ENCODE measurements at regions not wholly inside any gene's neighbourhood (a gene's known extent, or its start where the extent isn't known, plus 50 kb on each side); places are given as distances from the start of the nearest gene placed in this dataset.

GRCh38 chr14:101453225-101453624 lies 108.1 kb upstream of the DIO3 start:
- ATAC-seq (ENCODE audit: low read depth), result no peak
- TF ChIP-seq CTCF (conservative IDR thresholded peaks at IDR 0.05; ENCODE audit: low read depth, low read length), result no peak
- TF ChIP-seq CEBPB (IDR thresholded peaks at IDR 0.05; ENCODE audit: low read depth, low read length), result no peak
- no peak for TF ChIP-seq POLR2A (IDR thresholded peaks at IDR 0.05; ENCODE audit: low read depth, low read length)
- no peak for TF ChIP-seq MAZ (IDR thresholded peaks at IDR 0.05; ENCODE audit: borderline replicate concordance, low read depth, low read length)
- no peak for TF ChIP-seq RFX5 (IDR thresholded peaks at IDR 0.05; ENCODE audit: low read depth, low read length)
- TF ChIP-seq NFE2L2 (IDR thresholded peaks at IDR 0.05; ENCODE audit: low read depth, low read length), result no peak
- no peak for TF ChIP-seq MXI1 (IDR thresholded peaks at IDR 0.05; ENCODE audit: borderline replicate concordance, low read depth, low read length)
- no peak for TF ChIP-seq USF2 (IDR thresholded peaks at IDR 0.05; ENCODE audit: low read depth, low read length)
- no peak for TF ChIP-seq RCOR1 (IDR thresholded peaks at IDR 0.05; ENCODE audit: insufficient replicate concordance, low read length)
- no peak for TF ChIP-seq ELK1 (IDR thresholded peaks at IDR 0.05; ENCODE audit: borderline replicate concordance, low read depth, low read length)
- TF ChIP-seq FOS (IDR thresholded peaks at IDR 0.05; ENCODE audit: low read depth, low read length), result no peak
- no peak for TF ChIP-seq CHD1 (IDR thresholded peaks at IDR 0.05; ENCODE audit: low read depth, low read length)
- TF ChIP-seq MAFK (IDR thresholded peaks at IDR 0.05; ENCODE audit: low read depth, low read length), result no peak
- TF ChIP-seq BHLHE40 (IDR thresholded peaks at IDR 0.05; ENCODE audit: low read depth, low read length), result no peak
- no peak for TF ChIP-seq RAD21 (IDR thresholded peaks at IDR 0.05; ENCODE audit: low read length)
- no peak for TF ChIP-seq SMC3 (IDR thresholded peaks at IDR 0.05; ENCODE audit: low read depth, low read length)

More at GRCh38 chr14:101453225-101453624, 108.1 kb upstream of the DIO3 start:
- H3K4me3 ChIP-seq (ENCODE audit: insufficient read depth, low read depth, low read length), result no peak overlapping the region
- H4K20me1 ChIP-seq (ENCODE audit: insufficient read depth, low read length), result no peaks in the 10 kb centered on the region
- in situ Hi-C loops (cut with MboI; ENCODE audit: low sequenced_read_pairs) (no loop called here), dilution Hi-C loops (cut with HindIII; ENCODE audit: low sequenced_read_pairs, unreplicated experiment) (no loop called here), intact Hi-C loops (cut with micrococcal nuclease) (no loop called here)
- H3K23ac ChIP-seq (ENCODE audit: low read depth, low read length), result no peak overlapping the region
- H2BK15ac ChIP-seq (ENCODE audit: low read depth, low read length), result no peak overlapping the region
- H3K27ac ChIP-seq (ENCODE audit: insufficient read depth, low read length), result no peak overlapping the region
- CTCF ChIA-PET, result no interaction called here
- no peak overlapping the region for H3K18ac ChIP-seq (ENCODE audit: low read depth, low read length)
- no peak overlapping the region for H2BK20ac ChIP-seq (ENCODE audit: low read depth, low read length)
- POLR2A ChIA-PET (ENCODE audit: unreplicated experiment), result no interaction called here
- H3K14ac ChIP-seq (replicated peaks; ENCODE audit: low read depth, low read length), result no peak overlapping the region
- H3K4me1 ChIP-seq (ENCODE audit: control insufficient read depth, insufficient read depth, low read length), result peaks cover 2% of the 10 kb centered on the region; the same call in 1 of the 2 replicates
- no peaks in the 10 kb centered on the region for H3K36me3 ChIP-seq (ENCODE audit: control insufficient read depth, insufficient read depth, low read length)
- H2AFZ ChIP-seq (replicated peaks; ENCODE audit: low read length, poor library complexity), result no peak overlapping the region
- H3K9ac ChIP-seq (ENCODE audit: low read depth, low read length), result no peak overlapping the region
- no peak for DNase-seq
- H2AK9ac ChIP-seq (replicated peaks; ENCODE audit: low read depth, low read length, poor library complexity), result no peak overlapping the region
- no peak overlapping the region for H4K91ac ChIP-seq (ENCODE audit: insufficient read depth, low read depth, low read length)
- 0 out of 2 replicates have a peak, but pooled peaks cover 4% of the 10 kb centered on the region for H3K9me3 ChIP-seq (ENCODE audit: control insufficient read depth, insufficient read depth, low read length)
- no peak overlapping the region for H2BK5ac ChIP-seq (ENCODE audit: low read depth, low read length, poor library complexity, severe bottlenecking)
- H3K9me1 ChIP-seq (ENCODE audit: insufficient read depth, low read length), result no peaks in the 10 kb centered on the region
- H3K4me2 ChIP-seq (ENCODE audit: low read depth, low read length), result no peak overlapping the region
- no peak overlapping the region for H3K4ac ChIP-seq (ENCODE audit: low read depth, low read length)
- no TSS peak for BruUV-seq (replicated peaks)
- WGBS, 2 experiments (ENCODE audit: extremely low coverage in 2 of 2, insufficient read length in 1 of 2), result no CpG with 5 or more reads among the region's 7 CpGs
- no peaks in the 10 kb centered on the region for H3K79me1 ChIP-seq (ENCODE audit: low read depth in 1 of 2, low read length in 2 of 2)
- H2BK120ac ChIP-seq (ENCODE audit: low read depth, low read length), result no peak overlapping the region
- no peak overlapping the region for H2AK5ac ChIP-seq (ENCODE audit: low read depth, low read length)
- no peak overlapping the region for H4K8ac ChIP-seq (ENCODE audit: low read depth in 2 of 2, low read length in 2 of 2)
- H3K56ac ChIP-seq (ENCODE audit: extremely low read depth, insufficient read depth, low read length), result no peak overlapping the region
- H3K27me3 ChIP-seq (ENCODE audit: control insufficient read depth, insufficient read depth, low read length), result peaks cover 24% of the 10 kb centered on the region
- no peak overlapping the region for H4K5ac ChIP-seq (ENCODE audit: low read depth, low read length)
